Cardiac septum (tissue), 1 donor: ENCODE measurements at regions not wholly inside any gene's neighbourhood (a gene's known extent, or its start where the extent isn't known, plus 50 kb on each side); places are given as distances from the start of the nearest gene placed in this dataset.

Experiments used
- DNase-seq: peaks from one replicate; pipeline ENCODE4 v3.0.0-alpha.2; 2020; ENCODE audit warnings: low spot score
- intact Hi-C: fragments of 100-400 bp; cut with DNase I; formaldehyde crosslinking; loops from one replicate; pipeline ENCODE4 v1.14.0; 2022
- donor health status: DM: no; HTN: no; CAD: no.

DNA sequence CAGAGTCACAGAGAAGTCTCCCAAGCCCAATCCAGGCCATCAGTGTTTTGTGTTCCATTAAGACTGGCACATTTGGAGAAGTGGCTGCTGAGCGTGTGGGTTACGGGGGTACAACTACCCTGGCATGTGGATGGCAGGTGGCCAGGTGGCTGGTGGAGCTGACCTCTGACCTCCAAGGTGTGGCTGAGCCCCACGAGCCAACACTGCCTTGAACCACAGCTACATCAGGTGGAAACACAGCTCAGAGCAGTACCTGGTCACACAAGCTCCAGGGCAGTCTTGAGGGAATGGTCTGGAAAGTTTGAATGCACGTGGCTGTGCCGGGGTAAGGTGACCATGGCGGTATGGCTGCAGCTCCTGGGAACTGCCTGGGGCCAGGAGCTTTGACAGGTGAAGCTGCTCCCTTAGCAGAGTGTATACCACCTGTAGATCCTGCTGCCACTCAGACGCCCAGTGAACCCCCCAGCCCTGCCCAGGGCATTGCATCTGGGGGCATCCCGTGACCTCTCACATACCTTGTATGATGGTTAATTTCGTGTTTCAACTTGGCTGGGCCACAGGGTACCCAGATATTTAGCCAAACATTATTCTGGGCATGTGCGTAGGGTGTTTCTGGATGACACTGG, 207.9 kb downstream of the GADD45G start:
- intact Hi-C loops, result no loop called here
- DNase-seq, result no peak

DNA sequence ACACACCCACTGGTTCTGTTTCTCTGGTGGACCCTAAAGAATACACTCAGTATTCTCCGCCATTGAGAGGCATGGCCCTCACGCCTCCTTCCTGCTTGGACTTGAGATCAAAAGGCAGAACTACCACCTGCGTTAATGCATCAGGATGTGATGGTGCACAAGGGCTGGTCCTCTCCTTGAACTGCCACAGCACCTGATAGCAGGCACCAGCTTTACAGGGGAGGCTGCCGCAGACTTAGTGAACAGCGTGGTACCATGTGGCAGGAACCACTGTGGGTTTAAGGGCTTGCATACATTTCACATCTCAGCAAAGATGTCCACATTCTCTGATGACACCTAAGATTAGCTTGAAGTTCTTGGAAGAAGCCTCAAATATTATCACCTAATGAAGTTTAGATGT, 208.7 kb downstream of the GADD45G start:
- intact Hi-C loops, result no loop called here
- no peak for DNase-seq

DNA sequence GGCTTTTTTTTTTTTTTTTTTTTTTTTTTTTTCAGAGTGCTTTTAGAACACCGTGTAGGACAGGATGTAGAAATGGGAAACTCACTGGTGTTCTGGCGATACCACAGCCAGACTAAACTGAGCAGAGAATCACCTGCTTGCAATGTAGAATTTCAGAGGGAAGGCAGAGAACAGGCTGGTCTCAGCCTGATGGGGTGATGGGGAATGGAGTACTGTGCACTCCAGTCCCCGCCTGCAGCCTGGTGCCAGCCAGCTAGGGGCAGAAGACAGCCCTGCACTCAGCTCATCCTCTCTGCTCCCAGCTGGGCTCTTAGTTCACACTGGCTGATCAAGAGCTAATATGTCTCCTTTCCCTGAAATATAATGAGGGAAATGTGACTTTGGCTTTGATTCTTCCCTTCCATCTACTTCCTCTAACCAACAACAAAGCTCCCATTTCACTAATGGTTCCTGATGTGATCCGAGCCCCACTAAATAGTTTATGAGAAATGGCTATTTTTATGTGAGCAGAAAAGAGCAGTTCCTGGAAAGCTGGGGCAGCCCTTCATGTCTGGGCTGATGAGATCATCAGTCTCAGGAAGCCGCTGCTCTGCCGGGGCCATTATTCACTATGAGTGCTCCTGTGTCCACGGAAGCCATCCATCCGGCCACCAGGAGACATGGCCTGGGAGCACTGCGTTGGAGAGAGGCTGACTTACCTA, 209.7 kb downstream of the GADD45G start:
- intact Hi-C loops, result loop anchor here (5.0 kb wide), 2 partner anchors 58 to 207 kb away; partner anchors contain the start of gene GADD45G
- no peak for DNase-seq

DNA sequence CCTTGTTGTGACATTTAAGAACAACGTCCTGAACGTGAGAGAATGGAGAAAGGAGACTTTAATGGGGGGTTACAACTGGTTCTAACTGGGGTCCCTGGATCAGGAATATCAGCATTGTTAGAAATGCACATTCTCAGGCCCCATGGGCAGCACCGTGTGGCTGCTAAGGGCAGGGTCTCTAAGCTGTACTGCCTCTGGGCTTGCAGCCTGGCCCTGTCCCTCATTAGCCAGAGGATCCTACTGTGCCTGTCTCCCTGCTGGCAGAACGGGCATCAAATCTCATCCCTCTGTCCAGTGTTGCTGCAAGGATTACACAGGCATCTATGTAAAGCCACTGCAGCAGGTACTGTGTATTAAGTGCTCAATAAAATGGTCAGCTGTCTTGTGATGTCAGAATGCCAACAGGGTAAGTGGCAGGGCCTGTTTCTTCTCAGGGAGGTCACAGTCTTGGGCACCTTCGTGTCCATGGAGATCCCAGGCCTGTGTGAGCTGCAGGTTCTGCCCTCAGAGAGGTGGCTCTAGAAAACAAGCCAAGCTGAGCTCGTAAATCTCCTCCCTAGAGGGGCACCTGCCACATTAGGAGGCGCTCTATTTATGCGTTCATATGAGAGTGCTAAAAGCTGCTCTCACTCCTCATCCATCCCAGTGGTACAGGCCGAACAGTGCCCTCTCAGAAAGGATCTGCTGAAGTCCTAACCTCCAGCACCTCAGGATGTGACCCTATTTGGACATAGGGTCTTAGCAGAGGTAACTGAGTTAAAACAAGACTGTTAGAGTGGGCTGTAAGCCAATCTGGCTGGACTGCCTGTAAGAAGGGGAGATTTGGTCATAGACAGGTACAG, 210.5 kb downstream of the GADD45G start:
- no peak for DNase-seq
- intact Hi-C loops, result loop anchor here (5.0 kb wide), 2 partner anchors 57 to 208 kb away; partner anchors contain the start of gene GADD45G

DNA sequence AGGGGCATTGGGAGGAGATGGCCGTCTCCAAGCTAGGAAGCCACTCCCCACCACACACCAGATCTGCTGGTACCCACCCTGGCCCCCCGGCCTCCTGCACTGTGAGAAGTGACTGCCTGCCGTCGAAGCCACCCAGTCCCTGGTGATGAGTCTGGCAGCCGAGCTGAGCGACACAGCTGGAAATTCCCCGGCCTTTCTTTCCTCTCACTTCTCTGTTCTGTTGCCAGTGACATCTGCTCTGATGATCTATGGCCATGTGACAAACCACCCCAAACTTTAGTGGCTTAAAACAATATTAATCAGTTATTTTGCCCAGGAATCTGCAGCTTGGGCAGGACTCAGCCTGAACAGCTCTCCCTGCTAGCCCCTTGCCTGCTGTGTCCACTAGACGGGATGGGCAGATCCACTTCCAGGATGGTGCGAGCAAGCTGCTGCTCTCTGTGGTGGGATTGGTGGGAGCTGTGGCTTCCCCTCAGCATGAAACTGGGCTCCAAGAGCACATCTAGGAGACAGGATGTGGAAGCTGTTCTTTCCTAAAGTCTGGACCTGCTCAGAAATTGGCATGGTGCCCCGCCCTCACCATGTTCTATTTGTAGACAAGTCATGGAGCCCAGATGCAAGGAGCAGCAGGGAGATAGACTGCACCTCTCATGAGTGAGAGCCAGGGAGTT, 211.2 kb downstream of the GADD45G start:
- intact Hi-C loops, result loop anchor here (5.0 kb wide), 2 partner anchors 56 to 209 kb away; partner anchors contain the start of gene GADD45G
- no peak for DNase-seq

DNA sequence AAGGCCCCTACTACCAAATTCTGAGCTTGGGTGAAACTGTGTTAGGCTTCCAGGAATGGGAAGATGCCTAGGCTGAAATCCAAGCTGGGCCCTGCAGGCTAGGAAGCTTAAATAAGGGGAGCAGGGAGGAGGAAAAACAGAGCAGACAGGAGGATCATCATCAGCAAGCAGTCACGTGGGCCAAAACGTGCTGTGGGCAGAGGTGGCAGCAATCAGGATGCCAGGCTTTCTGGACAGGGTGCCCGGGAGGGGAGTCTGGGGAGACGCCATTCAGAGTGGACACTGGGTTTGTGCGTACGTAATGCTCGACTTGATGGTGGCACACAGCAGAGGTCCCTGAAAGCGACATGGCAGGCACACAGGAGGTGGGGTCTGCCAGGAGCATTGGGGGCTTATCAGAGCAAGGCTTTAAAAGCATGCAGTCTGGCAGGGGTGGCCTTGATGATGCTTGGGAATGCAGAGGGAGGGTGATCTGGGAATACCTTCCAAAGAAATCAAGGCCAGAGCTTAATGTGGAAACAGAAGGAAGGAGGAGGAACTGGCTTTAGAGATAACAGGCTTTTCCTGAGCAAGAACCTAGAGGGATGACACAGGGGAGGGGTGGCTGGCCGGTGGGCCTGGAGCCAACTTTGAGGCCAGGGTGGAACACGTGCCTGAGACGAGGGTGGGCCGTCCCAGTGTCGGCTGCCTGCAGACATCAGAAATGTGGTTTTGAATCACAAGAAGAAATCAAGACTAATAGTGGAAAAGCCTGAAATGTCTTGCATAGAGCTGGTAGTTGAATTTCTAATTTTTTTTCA, 212.5 kb downstream of the GADD45G start:
- intact Hi-C loops, result loop anchor here (5.0 kb wide), 2 partner anchors 55 to 210 kb away; partner anchors contain the start of gene GADD45G
- no peak for DNase-seq

DNA sequence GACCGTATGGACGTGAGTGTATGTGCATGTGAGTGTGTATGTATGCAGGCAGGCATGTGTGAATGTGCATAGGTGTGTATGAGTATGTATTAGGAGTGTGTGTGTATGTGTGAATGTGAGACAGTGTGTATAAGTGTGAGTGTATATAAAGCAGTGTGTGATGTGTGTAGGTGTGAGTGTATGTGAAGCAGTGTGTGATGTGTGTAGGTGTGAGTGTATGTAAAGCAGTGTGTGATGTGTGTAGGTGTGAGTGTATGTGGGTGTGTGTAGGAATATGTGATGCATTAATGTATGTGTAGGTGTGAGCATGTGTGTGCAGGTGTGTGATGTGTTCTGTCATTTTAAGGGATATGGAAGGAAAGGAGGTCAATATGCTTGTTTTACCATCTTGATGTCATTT, 215.5 kb downstream of the GADD45G start:
- DNase-seq, result no peak
- intact Hi-C loops, result no loop called here

DNA sequence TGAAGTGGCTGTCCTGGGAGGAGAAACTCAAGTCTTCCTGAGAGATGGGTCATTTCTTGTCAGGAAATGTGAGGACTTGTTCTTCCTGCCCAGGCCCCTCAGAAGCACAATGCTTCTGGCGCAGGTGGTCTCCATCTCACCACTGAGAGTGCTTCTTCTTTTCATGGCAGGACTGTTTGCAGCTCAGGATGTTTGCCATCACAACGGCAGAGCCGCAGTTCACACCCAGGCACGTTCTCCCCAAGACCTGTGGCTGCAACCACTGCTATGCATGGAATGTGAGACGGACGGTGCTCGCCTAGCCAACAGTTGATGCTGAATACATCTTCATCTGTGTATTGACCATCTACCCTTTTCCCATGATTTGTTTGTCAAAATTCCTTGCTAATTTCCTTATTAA, 216.3 kb downstream of the GADD45G start:
- intact Hi-C loops, result no loop called here
- DNase-seq, result no peak

DNA sequence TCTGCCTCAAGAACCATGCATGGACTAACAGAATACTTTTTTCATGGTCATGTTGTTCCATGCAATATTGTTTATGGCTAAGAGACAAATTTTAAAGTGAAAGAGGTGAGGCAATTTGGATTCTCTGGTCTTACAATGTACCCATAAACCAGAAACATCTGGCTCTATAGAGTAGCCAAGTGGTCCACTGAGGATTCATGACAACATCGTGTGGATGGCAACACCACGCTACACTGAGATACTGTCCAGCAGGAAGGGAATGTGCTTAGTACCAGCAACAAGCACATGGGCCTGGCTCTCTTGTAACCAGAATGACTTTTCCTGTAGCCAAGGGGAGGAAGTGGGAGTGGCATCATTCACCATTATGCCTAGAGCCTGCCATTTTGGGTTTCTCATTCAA, 218.2 kb downstream of the GADD45G start:
- intact Hi-C loops, result no loop called here

DNA sequence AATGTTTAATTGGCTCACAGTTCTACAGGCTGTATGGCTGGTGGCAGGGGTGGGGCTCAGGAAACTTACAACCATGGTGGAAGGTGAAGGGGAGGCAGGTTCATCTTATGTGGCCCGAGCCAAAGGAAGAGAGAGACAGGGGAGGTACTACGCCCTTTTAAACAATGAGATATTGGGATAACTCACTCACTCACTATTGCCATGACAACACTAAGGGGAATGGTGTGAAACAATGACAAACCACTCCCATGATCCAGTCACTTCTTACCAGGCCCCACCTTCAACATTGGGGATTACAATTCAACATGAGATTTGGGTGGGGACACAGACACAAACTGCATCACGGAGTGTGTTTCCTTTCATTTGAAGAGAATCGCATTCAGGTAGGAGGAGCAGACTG, 220.9 kb downstream of the GADD45G start:
- intact Hi-C loops, result no loop called here
- DNase-seq, result no peak

More for the DNA sequence above, 218.2 kb downstream of the GADD45G start:
- no peak for DNase-seq

DNA sequence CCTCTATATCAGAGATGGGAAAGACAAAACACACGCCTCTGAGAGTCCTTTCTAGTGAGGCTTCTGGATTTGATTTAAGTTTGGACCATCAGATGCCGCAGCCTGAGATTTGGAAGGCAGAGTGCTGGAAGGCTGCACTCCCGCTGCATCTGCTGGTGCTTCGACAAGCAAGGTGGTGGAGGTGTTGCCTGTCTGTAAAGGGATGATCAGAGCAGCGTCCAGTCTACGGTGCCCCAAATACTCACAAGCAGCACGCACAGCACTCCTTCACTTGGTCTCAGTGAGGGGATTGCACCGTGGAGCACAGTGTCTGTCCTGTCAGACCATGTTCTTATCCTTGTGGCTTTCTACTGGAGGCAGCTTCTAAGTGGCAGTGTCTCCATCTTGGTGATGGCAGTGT, 221.4 kb downstream of the GADD45G start:
- intact Hi-C loops, result no loop called here
- no peak for DNase-seq

DNA sequence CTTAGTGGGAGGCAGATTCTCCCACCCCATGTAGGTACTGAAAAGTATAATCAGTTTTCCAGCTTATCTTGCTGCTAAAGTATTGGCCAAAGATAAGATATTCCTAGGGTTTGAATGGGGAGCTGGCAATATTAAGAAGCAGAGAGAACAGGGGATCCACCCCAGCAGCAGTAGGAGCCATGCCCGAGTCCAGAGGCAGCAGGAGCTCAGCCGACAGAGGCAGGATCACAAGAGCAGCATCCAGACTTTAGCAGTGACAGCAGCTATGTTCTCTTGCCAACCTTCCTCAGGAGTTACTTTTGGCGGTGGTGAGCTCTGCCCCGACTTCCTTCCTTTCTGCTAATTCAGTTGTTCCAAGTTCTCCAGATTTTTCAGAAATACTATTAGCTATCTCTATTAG, 224.5 kb downstream of the GADD45G start:
- intact Hi-C loops, result no loop called here
- no peak for DNase-seq

DNA sequence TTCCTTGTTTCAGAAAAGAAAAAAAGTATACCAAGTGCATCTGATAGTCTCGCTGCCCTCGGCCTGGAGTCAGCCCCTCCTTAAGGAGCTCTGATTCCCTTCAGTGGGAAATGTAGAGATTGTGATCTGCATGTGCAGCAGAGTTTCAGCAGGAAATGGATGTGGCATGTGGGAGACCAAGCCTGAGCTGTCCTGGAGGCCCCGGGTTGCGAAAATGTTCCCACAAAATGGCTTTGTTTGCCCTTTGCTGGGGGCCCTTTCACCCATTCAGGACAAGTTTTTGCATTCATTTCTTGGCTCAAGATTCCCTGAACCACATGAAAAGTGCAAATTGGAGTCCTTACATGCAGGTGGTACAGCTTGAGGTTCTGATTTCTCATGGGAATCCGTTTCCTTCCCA, 230.9 kb downstream of the GADD45G start:
- intact Hi-C loops, result no loop called here
- DNase-seq, result no peak

DNA sequence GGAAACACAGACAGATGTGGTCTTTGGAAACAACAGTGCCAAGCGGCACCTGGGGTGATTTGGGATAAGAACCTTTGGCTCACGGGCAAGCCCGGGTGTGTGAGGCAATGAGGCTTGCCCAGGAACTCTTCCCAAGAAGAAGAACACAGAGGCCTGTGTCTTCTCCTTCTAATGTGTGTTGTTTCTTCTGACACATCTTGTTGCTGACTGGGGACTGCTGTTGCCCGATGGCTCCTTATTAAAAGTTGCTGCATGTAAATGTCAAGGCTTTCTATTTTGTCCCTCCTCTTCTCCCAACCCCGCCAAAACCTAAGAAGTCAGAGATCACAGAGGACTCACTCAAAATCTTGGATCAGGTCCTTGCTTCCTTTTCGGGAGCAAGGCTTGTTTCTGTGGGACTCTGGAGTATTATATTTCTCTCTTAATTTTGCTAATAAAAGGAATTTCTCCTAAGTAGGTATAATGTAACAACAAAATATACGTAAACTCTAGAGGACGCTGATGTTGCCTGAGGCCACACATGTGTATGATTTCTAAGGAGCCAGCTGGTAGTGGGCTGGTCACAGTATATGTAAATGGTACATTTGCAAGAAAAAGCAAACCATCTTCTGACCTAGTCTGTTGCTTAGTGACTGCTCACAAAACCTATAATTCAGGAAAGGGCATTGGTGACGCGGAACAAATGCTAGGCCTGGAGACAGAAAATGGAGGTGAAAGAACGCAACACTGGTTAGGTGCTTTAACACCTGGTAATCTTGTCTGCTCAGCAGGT, 232.5 kb downstream of the GADD45G start:
- intact Hi-C loops, result no loop called here
- no peak for DNase-seq

DNA sequence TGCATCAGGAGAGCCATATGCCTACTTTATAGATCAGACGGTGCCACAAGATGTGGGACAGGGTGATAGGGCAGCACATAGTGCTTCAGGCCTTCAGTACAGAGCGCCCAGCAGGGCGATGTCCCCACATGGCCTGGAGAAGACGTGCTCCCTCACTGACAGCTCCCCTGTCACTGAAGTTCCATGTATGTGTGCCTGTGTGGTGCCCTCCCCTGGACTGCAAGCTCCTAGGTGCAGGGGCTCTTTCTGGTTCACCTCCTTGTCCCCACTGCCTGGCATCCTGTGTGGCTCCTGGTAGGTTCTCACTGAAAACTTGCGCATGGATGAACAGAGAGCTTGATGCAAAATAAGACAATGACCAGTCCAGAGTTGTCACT, 233.1 kb downstream of the GADD45G start:
- intact Hi-C loops, result no loop called here
- no peak for DNase-seq

DNA sequence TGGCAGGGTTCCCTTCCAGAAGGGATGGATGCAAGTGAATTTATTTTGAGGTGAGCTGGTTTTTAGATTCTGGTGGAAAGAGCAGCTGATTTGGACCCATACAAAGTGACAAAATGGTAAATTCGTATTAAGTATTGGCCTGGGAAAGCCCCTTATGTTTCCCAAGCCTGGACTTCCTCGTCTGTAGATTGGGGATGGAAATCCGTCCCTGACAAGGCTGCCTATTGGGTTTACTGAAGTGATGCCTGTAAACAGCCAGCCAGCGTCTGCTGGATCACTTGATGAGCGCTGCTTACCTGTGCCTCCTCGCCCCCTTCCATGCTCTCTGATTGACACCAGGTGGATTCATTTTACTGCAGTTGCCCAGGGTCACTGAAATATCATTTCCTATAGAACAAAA, 233.8 kb downstream of the GADD45G start:
- intact Hi-C loops, result no loop called here
- no peak for DNase-seq

DNA sequence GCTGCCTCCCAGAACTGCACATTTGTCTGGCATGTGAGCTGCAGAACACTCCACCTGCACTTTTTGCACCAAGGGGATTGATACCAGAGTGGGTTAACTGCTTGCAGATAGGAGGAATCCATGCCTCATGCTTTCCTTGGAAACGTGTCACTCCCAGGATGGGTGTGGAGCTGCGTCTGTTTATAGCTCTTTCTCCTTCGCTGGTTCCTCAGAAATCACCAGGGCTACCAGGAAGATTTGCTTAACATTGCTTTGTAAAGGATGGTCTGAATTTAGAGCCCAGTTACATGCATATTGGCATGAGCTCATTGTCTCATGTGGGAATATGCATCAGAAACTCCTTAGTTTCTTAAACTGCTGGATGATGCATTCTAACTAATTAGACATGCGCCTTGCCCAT, 234.6 kb downstream of the GADD45G start:
- intact Hi-C loops, result no loop called here
- no peak for DNase-seq

DNA sequence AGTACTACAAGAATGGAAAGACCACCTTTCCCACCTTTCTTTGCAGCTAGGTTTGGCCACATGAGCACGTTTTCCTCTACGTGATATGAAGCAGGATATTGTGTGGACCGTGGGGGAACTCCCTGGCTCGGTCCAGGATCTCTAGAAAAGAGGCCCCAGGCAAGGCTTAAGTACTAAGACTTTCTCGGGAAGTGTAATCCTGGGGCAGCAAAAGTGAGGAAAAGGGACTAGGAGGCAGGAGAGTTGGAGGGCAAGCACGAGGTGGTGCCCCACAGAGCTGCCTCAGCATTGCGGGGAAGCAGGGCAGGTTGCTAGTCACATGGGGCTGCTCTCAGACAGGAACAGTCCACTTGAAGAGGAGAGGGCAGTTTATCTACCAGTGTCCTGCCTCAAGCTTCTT, 235.1 kb downstream of the GADD45G start:
- DNase-seq, result no peak
- intact Hi-C loops, result no loop called here
